HG02884 (cell line): ENCODE measurements at regions not wholly inside any gene's neighbourhood (a gene's known extent, or its start where the extent isn't known, plus 50 kb on each side); places are given as distances from the start of the nearest gene placed in this dataset.

ENCODE experiments used
- ATAC-seq: cut with Tn5 transposase; IDR thresholded peaks from one replicate; pipeline ENCODE4 v1.9.1; 2021; ENCODE audit warnings: mild to moderate bottlenecking, moderate library complexity; ENCODE audit not compliant: unreplicated experiment

GRCh38 chr6:135789375-135790050, 62.0 kb upstream of the PDE7B start:
- ATAC-seq = no peak

DNA sequence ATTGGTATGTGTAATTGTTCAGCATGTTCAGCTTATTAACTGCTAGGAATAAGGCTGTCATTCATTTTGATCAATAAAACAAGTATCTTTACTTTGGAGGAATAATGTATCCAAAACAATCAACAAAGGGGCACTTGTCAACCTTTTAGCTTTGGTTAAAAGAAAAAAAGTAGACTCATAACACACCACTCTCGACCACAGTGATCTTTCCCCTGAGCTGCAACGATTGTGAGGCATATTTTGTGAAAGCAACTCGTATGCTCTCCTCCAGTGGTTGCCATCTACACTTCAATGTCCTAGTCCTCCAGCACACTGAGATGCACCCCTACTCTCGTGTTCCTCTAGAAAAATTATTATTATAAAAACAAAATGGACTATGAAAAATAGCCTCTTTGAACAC, 60.1 kb upstream of the PDE7B start:
- ATAC-seq = no peak

DNA sequence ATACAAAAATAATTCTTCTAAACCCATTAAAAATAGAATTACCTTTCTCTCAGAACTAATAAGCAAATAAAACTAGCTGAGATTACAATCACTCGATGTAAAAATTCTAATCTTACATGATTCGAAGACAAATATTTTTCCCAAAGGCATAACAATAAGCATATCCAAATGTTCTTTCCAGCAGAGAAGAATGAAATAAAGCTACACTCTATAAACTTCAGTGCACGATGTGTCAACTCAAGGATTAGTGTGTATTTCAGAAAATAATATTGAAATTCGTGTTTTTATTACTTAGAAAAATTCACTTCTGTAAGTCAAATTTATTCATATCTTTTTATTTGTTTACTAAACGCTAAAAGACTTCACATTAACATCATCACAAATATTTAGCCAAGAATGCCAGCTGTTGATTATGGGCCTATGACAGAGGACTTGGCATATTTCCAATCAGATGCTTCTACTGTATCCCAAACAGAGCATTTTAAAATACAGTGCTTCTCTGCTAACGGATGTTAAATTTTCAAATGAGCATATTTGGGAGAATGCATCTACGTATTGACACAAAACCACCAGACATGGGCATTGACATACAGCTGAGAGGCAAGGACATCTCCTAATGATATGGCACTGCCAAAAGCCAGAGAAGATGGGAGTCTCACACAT, 54.7 kb upstream of the PDE7B start:
- ATAC-seq = no peak

DNA sequence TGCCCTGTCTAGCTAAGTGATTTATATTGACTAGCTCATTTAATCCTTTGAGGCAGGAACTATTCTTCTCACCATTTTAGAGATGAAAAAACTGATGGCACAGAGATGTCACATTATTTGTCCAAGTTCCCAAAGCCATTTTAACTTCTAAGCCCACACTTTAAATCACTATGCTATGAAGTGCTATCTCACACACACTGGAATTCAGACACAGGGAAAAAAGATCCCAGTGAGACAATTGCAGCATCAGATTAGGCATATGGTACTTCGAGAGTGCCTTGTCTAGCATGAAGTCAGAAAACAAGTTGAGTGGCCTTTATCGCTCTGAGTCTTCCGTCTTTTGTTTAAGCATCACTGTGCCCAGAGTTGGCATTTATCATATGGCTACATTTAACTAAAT, 54.1 kb upstream of the PDE7B start:
- ATAC-seq = no peak

DNA sequence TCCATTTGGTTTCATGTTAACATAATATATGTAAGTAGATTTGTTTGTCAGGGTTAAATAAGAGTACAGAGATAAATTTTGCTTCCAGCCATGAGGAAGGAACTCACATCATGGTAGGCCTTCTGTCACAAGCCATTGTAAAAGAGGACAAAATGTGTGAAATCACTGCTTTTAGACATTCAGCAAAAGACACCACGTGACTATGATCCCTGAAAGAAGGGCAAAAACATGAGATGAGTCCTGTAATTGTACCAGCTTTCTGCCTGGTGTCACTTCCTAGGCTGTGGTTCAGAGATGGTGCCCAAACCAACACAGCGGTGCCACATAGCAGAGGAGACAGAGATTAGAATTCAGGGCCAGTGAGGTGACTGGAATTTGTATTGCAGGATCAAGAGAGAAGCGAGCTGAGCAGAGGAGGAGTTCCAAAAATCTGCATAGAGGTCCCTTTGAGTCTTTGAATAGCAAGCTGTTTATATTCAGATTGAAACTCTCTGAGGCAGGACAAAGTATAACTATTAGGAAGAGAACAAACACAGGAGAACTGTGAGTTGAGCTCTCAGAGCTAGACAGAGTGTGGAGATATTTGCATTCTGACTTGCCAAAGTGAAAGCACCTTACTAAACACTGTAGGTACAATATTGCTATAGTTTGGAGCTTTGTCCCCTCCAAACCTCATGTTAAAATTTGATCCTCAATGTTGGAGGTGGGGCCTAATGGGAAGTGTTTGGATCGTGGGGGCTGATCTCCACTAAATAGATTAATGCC, 52.6 kb upstream of the PDE7B start:
- no peak for ATAC-seq
